SK-N-SH (cell line): ENCODE measurements at regions not wholly inside any gene's neighbourhood (a gene's known extent, or its start where the extent isn't known, plus 50 kb on each side); places are given as distances from the start of the nearest gene placed in this dataset.

Experiments used
- CTCF ChIA-PET: fragments of 300-600, 350-600 bp; formaldehyde crosslinking; extraction: SDS; loops from one replicate; lab custom pipeline; 2021; lab: Yijun Ruan, JAX
- POLR2A ChIA-PET: fragments of 350-600 bp; sonication (Branson Sonifier 250); formaldehyde crosslinking; extraction: SDS; loops from one replicate; lab custom pipeline; 2020; ENCODE audit warnings: antibody characterized with exemption, inconsistent platforms; lab: Yijun Ruan, JAX
- DNase-seq: peaks from one replicate; pipeline ENCODE4 v3.0.0; 2012
- H2AFZ ChIP-seq: fragments of 200-600 bp; sonication (generic); 2 replicates; pipeline ENCODE4 v1.8.1; 2016; ENCODE audit warnings: antibody characterized with exemption, mild to moderate bottlenecking, low read depth
- H3F3A ChIP-seq: fragments of 200-600 bp; sonication (generic); replicated peaks from 2 replicates; pipeline ENCODE3; 2016; ENCODE audit warnings: antibody characterized with exemption, mild to moderate bottlenecking; ENCODE audit not compliant: insufficient read depth
- H3K27ac ChIP-seq, 2 experiments: fragments of 200-500 bp in 1 of 2; fragments of 200-600 bp in 1 of 2; sonication (Bioruptor generic) in 1 of 2; sonication (generic), shearing (Covaris generic) in 1 of 2; 2 replicates each; pipeline versions ENCODE4 v1.5.1 to v1.6.1; 2014 to 2016; ENCODE audit warnings: low read depth in 2 of 2, inconsistent platforms in 1 of 2, low read length in 1 of 2, mild to moderate bottlenecking in 1 of 2, mixed read lengths in 1 of 2
- H3K27me3 ChIP-seq: fragments of 200-600 bp; sonication (generic), shearing (Covaris generic); 2 replicates; pipeline ENCODE4 v1.6.1; 2016; ENCODE audit warnings: mixed run types; ENCODE audit not compliant: insufficient read depth
- H3K36me3 ChIP-seq, 2 experiments: fragments of 200-500 bp in 1 of 2; fragments of 200-600 bp in 1 of 2; sonication (Bioruptor generic) in 1 of 2; sonication (generic) in 1 of 2; replicated peaks in 1 of 2; 2 replicates each; pipeline versions ENCODE3 to v1.5.1; 2014 to 2016; ENCODE audit warnings: low read length in 1 of 2, mild to moderate bottlenecking in 1 of 2; ENCODE audit not compliant: insufficient read depth in 2 of 2, control insufficient read depth in 1 of 2
- H3K4me1 ChIP-seq, 2 experiments: fragments of 200-500 bp in 1 of 2; fragments of 200-600 bp in 1 of 2; sonication (Bioruptor generic) in 1 of 2; sonication (generic), shearing (Covaris generic) in 1 of 2; 2 replicates each; pipeline versions ENCODE4 v1.5.1 to v1.6.1; 2014 to 2016; ENCODE audit warnings: low read depth in 1 of 2, low read length in 1 of 2, mixed run types in 1 of 2; ENCODE audit not compliant: insufficient read depth in 2 of 2, control insufficient read depth in 1 of 2
- H3K4me2 ChIP-seq: fragments of 200-600 bp; sonication (generic), shearing (Covaris generic); 2 replicates; pipeline ENCODE4 v1.6.1; 2017; ENCODE audit warnings: mixed run types
- H3K4me3 ChIP-seq, 2 experiments: fragments of 200-500 bp in 1 of 2; fragments of 200-600 bp in 1 of 2; sonication (Bioruptor generic) in 1 of 2; sonication (generic), shearing (Covaris generic) in 1 of 2; 2 replicates each; pipeline versions ENCODE4 v1.5.1 to v1.8.1; 2014 to 2016; ENCODE audit warnings: low read depth in 2 of 2, inconsistent platforms in 1 of 2, low read length in 1 of 2, mild to moderate bottlenecking in 1 of 2, mixed read lengths in 1 of 2, moderate library complexity in 1 of 2
- H3K79me2 ChIP-seq: fragments of 200-600 bp; sonication (generic); 2 replicates; pipeline ENCODE4 v1.8.1; 2017; ENCODE audit warnings: mild to moderate bottlenecking; ENCODE audit not compliant: insufficient read depth
- H3K9ac ChIP-seq: fragments of 200-600 bp; sonication (generic); 2 replicates; pipeline ENCODE4 v1.6.1; 2017; ENCODE audit warnings: mixed run types
- H3K9me2 ChIP-seq: fragments of 200-600 bp; sonication (generic); 2 replicates; pipeline ENCODE4 v1.6.1; 2017; ENCODE audit warnings: mixed run types
- H3K9me3 ChIP-seq: fragments of 200-600 bp; sonication (generic); 2 replicates; pipeline ENCODE4 v1.6.1; 2017; ENCODE audit warnings: mixed run types, mild to moderate bottlenecking, moderate library complexity
- H4K20me1 ChIP-seq: fragments of 200-600 bp; sonication (generic); 2 replicates; pipeline ENCODE4 v1.6.1; 2017; ENCODE audit warnings: mild to moderate bottlenecking, mixed run types; ENCODE audit not compliant: insufficient read depth
- ELF1 ChIP-seq: IDR thresholded peaks from 2 replicates; pipeline ENCODE4 v1.4.0; 2012
- EP300 ChIP-seq, 2 experiments: IDR thresholded peaks; 2 replicates each; pipeline versions ENCODE4 v1.4.0 to v1.6.1; 2012; ENCODE audit warnings: borderline replicate concordance in 1 of 2, low read depth in 1 of 2, low read length in 1 of 2
- FOSL2 ChIP-seq: IDR thresholded peaks from 2 replicates; pipeline ENCODE4 v1.4.0; 2012; ENCODE audit warnings: low read depth, mild to moderate bottlenecking, moderate library complexity, borderline replicate concordance
- FOXJ3 ChIP-seq: sonication (generic); formaldehyde crosslinking; IDR thresholded peaks from 2 replicates; pipeline ENCODE4 v1.5.1; 2020; ENCODE audit warnings: mild to moderate bottlenecking, missing genetic modification reagents
- GABPA ChIP-seq: IDR thresholded peaks from 2 replicates; pipeline ENCODE4 v1.4.0; 2012; ENCODE audit warnings: low read depth, mild to moderate bottlenecking
- GATA2 ChIP-seq: sonication (generic); formaldehyde crosslinking; IDR thresholded peaks from 2 replicates; pipeline ENCODE4 v1.5.0; 2020; ENCODE audit warnings: mild to moderate bottlenecking, missing genetic modification reagents
- JUND ChIP-seq: IDR thresholded peaks from 2 replicates; pipeline ENCODE4 v1.4.0; 2012
- MAX ChIP-seq: IDR thresholded peaks from 2 replicates; pipeline ENCODE4 v1.4.0; 2012; ENCODE audit warnings: low read depth
- MEF2A ChIP-seq: IDR thresholded peaks from 2 replicates; pipeline ENCODE4 v1.4.0; 2012; ENCODE audit warnings: low read depth, borderline replicate concordance
- MXI1 ChIP-seq: IDR thresholded peaks from 2 replicates; pipeline ENCODE4 v1.6.1; 2012; ENCODE audit warnings: mild to moderate bottlenecking, low read depth, low read length, improper control_type of control experiment
- POLR2AphosphoS5 ChIP-seq: IDR thresholded peaks from 2 replicates; pipeline ENCODE4 v1.6.1; 2012; ENCODE audit warnings: low read depth, low read length
- RAD21 ChIP-seq: IDR thresholded peaks from 2 replicates; pipeline ENCODE4 v1.6.1; 2012; ENCODE audit warnings: mild to moderate bottlenecking, low read length
- RCOR1 ChIP-seq: fragments of 150-350 bp; IDR thresholded peaks from 2 replicates; pipeline ENCODE4 v1.6.1; 2017; ENCODE audit warnings: antibody characterized with exemption, low read length
- REST ChIP-seq: IDR thresholded peaks from 2 replicates; pipeline ENCODE4 v1.6.1; 2012; ENCODE audit warnings: mild to moderate bottlenecking, low read depth, low read length, moderate library complexity
- RFX5 ChIP-seq: IDR thresholded peaks from 2 replicates; pipeline ENCODE4 v1.6.1; 2012; ENCODE audit warnings: mild to moderate bottlenecking, improper control_type of control experiment, low read length
- RXRA ChIP-seq: IDR thresholded peaks from 2 replicates; pipeline ENCODE4 v1.4.0; 2012; ENCODE audit warnings: low read depth, mild to moderate bottlenecking, borderline replicate concordance
- SIN3A ChIP-seq: IDR thresholded peaks from 2 replicates; pipeline ENCODE4 v1.6.1; 2012; ENCODE audit warnings: low read depth, mild to moderate bottlenecking, low read length, moderate library complexity, borderline replicate concordance
- TCF12 ChIP-seq: IDR thresholded peaks from 2 replicates; pipeline ENCODE4 v1.4.0; 2012
- WGBS: methylation state at CpG from one replicate; pipeline ENCODE4 v1.1.6; 2017; ENCODE audit warnings: low lambda C conversion rate; 5-methylcytosine and 5-hydroxymethylcytosine counted together

GRCh38 chr2:39583213-39583612, 82.5 kb upstream of the TMEM178A start:
- POLR2A ChIA-PET, result no interaction called here
- H3K4me1 ChIP-seq, result no peaks in the 10 kb centered on the region
- H3F3A ChIP-seq, result no peaks in the 10 kb centered on the region
- H3K9me2 ChIP-seq, result no peaks in the 10 kb centered on the region
- CTCF ChIA-PET, result interaction anchor here (1.2 kb wide), 1 partner anchor 12 kb away, joined by 3 read pairs; no protein-coding TSS in a partner anchor
- WGBS, result 83% methylated on average over 2 of the region's 2 CpGs
- no peaks in the 10 kb centered on the region for H3K79me2 ChIP-seq
- no peaks in the 10 kb centered on the region for H3K36me3 ChIP-seq
- no peaks in the 10 kb centered on the region for H3K27me3 ChIP-seq
- DNase-seq, result no peak
- no peak for TF ChIP-seq MXI1
- TF ChIP-seq FOSL2, result no peak
- no peak for TF ChIP-seq RFX5
- TF ChIP-seq GABPA, result no peak
- no peak for TF ChIP-seq RXRA
- no peak for TF ChIP-seq ELF1
- TF ChIP-seq RCOR1, result no peak
- TF ChIP-seq EP300 (IDR thresholded peaks at IDR 0.05; ENCODE audit: borderline replicate concordance in 1 of 2, low read depth in 1 of 2, low read length in 1 of 2), result no peak
- no peak for TF ChIP-seq GATA2 (CRISPR knock-in tag)
- no peak for TF ChIP-seq TCF12
- no peaks in the 10 kb centered on the region for H4K20me1 ChIP-seq
- no peak overlapping the region for H3K27ac ChIP-seq
- no peak overlapping the region for H2AFZ ChIP-seq
- H3K9me3 ChIP-seq, result peaks cover 8% of the 10 kb centered on the region; the same call in 1 of the 2 replicates
- H3K4me3 ChIP-seq, result no peak overlapping the region
- no peak overlapping the region for H3K9ac ChIP-seq
- no peak overlapping the region for H3K4me2 ChIP-seq

- Histone ChIP-seq H3K4me2 (no peak overlapping the region), H3F3A (no peaks in the 10 kb centered on the region), H3K9me2 (no peaks in the 10 kb centered on the region), H2AFZ (no peak overlapping the region), H3K79me2 (no peaks in the 10 kb centered on the region), H3K27ac (no peak overlapping the region), H3K4me1 (no peaks in the 10 kb centered on the region), H3K9ac (no peak overlapping the region), H3K36me3 (no peaks in the 10 kb centered on the region), H3K27me3 (no peaks in the 10 kb centered on the region), H3K4me3 (no peak overlapping the region), H3K9me3 (peaks cover 8% of the 10 kb centered on the region; the same call in 1 of the 2 replicates), H4K20me1 (no peaks in the 10 kb centered on the region)
- ChIA-PET POLR2A (no interaction called here), CTCF (no interaction called here)
- WGBS, result 71% methylated on average over 6 of the region's 6 CpGs
- no peak for DNase-seq
- TF ChIP-seq RCOR1, result no peak
- no peak for TF ChIP-seq RXRA
- TF ChIP-seq POLR2AphosphoS5, result no peak
- no peak for TF ChIP-seq RAD21
- TF ChIP-seq RFX5, result no peak
- no peak for TF ChIP-seq SIN3A
- no peak for TF ChIP-seq FOXJ3
- TF ChIP-seq MEF2A, result no peak
- TF ChIP-seq MAX, result no peak
- TF ChIP-seq JUND, result no peak
- TF ChIP-seq REST, result no peak
Measured at GRCh38 chr2:39583781-39584180, 81.9 kb upstream of the TMEM178A start.
